ENCODE measurements at regions not wholly inside any gene's neighbourhood (a gene's known extent, or its start where the extent isn't known, plus 50 kb on each side); places are given as distances from the start of the nearest gene placed in this dataset.
"Not testable (repeated sequence)": the region's sequence is repeated elsewhere in the genome, so short reads cannot be mapped to it uniquely, and the experiment has no call there.

GRCh38 chr18:8920856-8921787, 181.4 kb upstream of the NDUFV2 start:
- TF ChIP-seq CTCF (IDR thresholded peaks at IDR 0.05; ENCODE audit: control insufficient read depth, extremely low read depth, insufficient read depth): 0 out of 2 replicates have a peak, but pooled peaks have one; percentile 11
- H3K4me3 ChIP-seq (ENCODE audit: low read depth, low read length); DNase-seq (ENCODE audit: low read depth): not testable (repeated sequence)

- no peak for DNase-seq (ENCODE audit: low read depth)
- H3K4me3 ChIP-seq (ENCODE audit: low read depth, low read length): no peak overlapping the region
- no peak for TF ChIP-seq CTCF (IDR thresholded peaks at IDR 0.05; ENCODE audit: control insufficient read depth, extremely low read depth, insufficient read depth)
Measured at GRCh38 chr18:8926464-8926863, 176.0 kb upstream of the NDUFV2 start.

- no peak for TF ChIP-seq CTCF (IDR thresholded peaks at IDR 0.05; ENCODE audit: control insufficient read depth, extremely low read depth, insufficient read depth)
- H3K4me3 ChIP-seq (ENCODE audit: low read depth, low read length): no peak overlapping the region
- DNase-seq (ENCODE audit: low read depth): no peak
Measured at GRCh38 chr18:8928044-8928443, 174.5 kb upstream of the NDUFV2 start.

GRCh38 chr18:8928847-8929780, 173.4 kb upstream of the NDUFV2 start:
- no peak for TF ChIP-seq CTCF (IDR thresholded peaks at IDR 0.05; ENCODE audit: control insufficient read depth, extremely low read depth, insufficient read depth)
- no peak for DNase-seq (ENCODE audit: low read depth)
- H3K4me3 ChIP-seq (ENCODE audit: low read depth, low read length): no peak overlapping the region

GRCh38 chr18:8930990-8931616, 171.4 kb upstream of the NDUFV2 start:
- TF ChIP-seq CTCF (IDR thresholded peaks at IDR 0.05; ENCODE audit: control insufficient read depth, extremely low read depth, insufficient read depth): no peak
- no peak overlapping the region for H3K4me3 ChIP-seq (ENCODE audit: low read depth, low read length)
- DNase-seq (ENCODE audit: low read depth): no peak

GRCh38 chr18:8932866-8933265, 169.6 kb upstream of the NDUFV2 start:
- DNase-seq (ENCODE audit: low read depth): no peak
- no peak for TF ChIP-seq CTCF (IDR thresholded peaks at IDR 0.05; ENCODE audit: control insufficient read depth, extremely low read depth, insufficient read depth)
- no peak overlapping the region for H3K4me3 ChIP-seq (ENCODE audit: low read depth, low read length)

Data from LNCaP clone FGC (cell line).